ENCODE measurements at regions not wholly inside any gene's neighbourhood (a gene's known extent, or its start where the extent isn't known, plus 50 kb on each side); places are given as distances from the start of the nearest gene placed in this dataset.

DNA sequence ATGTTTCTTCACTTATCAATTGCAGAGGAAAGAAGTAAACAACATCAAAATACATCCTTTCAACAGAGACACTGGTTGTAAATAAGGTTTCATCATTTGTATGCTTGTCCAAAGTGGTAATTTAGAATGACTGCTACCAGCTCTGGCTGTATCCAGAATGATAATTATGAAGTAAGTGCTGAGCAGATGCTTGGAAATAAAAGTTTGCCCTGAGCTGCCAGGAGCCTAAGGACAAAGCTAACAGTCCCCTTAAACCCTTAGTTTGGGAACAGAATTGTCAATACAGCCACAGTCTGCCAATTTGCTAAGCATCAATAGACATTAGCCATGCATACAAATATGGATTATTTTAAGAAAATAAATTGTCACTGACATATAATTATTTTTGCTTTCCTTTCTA lies 147.0 kb upstream of the SLC13A1 start:
- Mint-ChIP-seq H3K27ac (no peak overlapping the region), H3K36me3 (ENCODE audit: low read depth) (no peaks in the 10 kb centered on the region), H3K9me3 (no peaks in the 10 kb centered on the region), H3K27me3 (ENCODE audit: insufficient read depth) (no peaks in the 10 kb centered on the region), H3K4me1 (no peaks in the 10 kb centered on the region), H3K4me3 (no peak overlapping the region)
- no peaks in the 10 kb centered on the region for H3K27me3 ChIP-seq (ENCODE audit: control insufficient read depth, insufficient read depth, low read length, poor library complexity, severe bottlenecking)
- H3K4me1 ChIP-seq (ENCODE audit: control insufficient read depth, insufficient read depth, low read length): no peaks in the 10 kb centered on the region
- no peak overlapping the region for H3K4me3 ChIP-seq (ENCODE audit: low read length)
- TF ChIP-seq CTCF (conservative IDR thresholded peaks at IDR 0.05): no peak
- H3K27ac ChIP-seq (ENCODE audit: low read depth, low read length): no peak overlapping the region
- H3K9ac ChIP-seq (ENCODE audit: extremely low read depth, low read length, poor library complexity, severe bottlenecking): no peak overlapping the region
- H3K9me3 ChIP-seq (ENCODE audit: control insufficient read depth, low read length): no peaks in the 10 kb centered on the region
- no peak for DNase-seq
- H3K36me3 ChIP-seq (ENCODE audit: control insufficient read depth, insufficient read depth, low read length): no peaks in the 10 kb centered on the region

GRCh38 chr7:123343611-123344010 lies 143.8 kb upstream of the SLC13A1 start:
- no peak overlapping the region for H3K4me3 Mint-ChIP-seq
- Histone ChIP-seq H3K9me3 (ENCODE audit: control insufficient read depth, low read length) (no peaks in the 10 kb centered on the region), H3K4me1 (ENCODE audit: control insufficient read depth, insufficient read depth, low read length) (no peaks in the 10 kb centered on the region), H3K36me3 (ENCODE audit: control insufficient read depth, insufficient read depth, low read length) (no peaks in the 10 kb centered on the region), H3K27ac (ENCODE audit: low read depth, low read length) (no peak overlapping the region), H3K9ac (ENCODE audit: extremely low read depth, low read length, poor library complexity, severe bottlenecking) (no peak overlapping the region), H3K4me3 (ENCODE audit: low read length) (no peak overlapping the region), H3K27me3 (ENCODE audit: control insufficient read depth, insufficient read depth, low read length, poor library complexity, severe bottlenecking) (no peaks in the 10 kb centered on the region)
- no peaks in the 10 kb centered on the region for H3K36me3 Mint-ChIP-seq (ENCODE audit: low read depth)
- no peak for DNase-seq
- TF ChIP-seq CTCF (conservative IDR thresholded peaks at IDR 0.05): no peak
- H3K27ac Mint-ChIP-seq: no peak overlapping the region
- no peaks in the 10 kb centered on the region for H3K4me1 Mint-ChIP-seq
- WGBS, 2 experiments (ENCODE audit: insufficient coverage in 1 of 2, insufficient read length in 1 of 2): 85% methylated on average over 1 of the region's 1 CpG; no CpG with 5 or more reads in 1 of the 2 experiments
- H3K27me3 Mint-ChIP-seq (ENCODE audit: insufficient read depth): no peaks in the 10 kb centered on the region
- H3K9me3 Mint-ChIP-seq: no peaks in the 10 kb centered on the region

GRCh38 chr7:123341102-123341501 lies 141.3 kb upstream of the SLC13A1 start:
- no peaks in the 10 kb centered on the region for H3K4me1 ChIP-seq (ENCODE audit: control insufficient read depth, insufficient read depth, low read length)
- no peak for TF ChIP-seq CTCF (conservative IDR thresholded peaks at IDR 0.05)
- Mint-ChIP-seq H3K4me3 (no peak overlapping the region), H3K36me3 (ENCODE audit: low read depth) (no peaks in the 10 kb centered on the region), H3K4me1 (no peaks in the 10 kb centered on the region), H3K27ac (no peak overlapping the region), H3K9me3 (no peaks in the 10 kb centered on the region), H3K27me3 (ENCODE audit: insufficient read depth) (no peaks in the 10 kb centered on the region)
- H3K36me3 ChIP-seq (ENCODE audit: control insufficient read depth, insufficient read depth, low read length): no peaks in the 10 kb centered on the region
- 93% methylated on average over 1 of the region's 1 CpG; no CpG with 5 or more reads in 1 of the 2 experiments for WGBS, 2 experiments (ENCODE audit: insufficient coverage in 1 of 2, insufficient read length in 1 of 2)
- no peak for DNase-seq
- H3K27me3 ChIP-seq (ENCODE audit: control insufficient read depth, insufficient read depth, low read length, poor library complexity, severe bottlenecking): no peaks in the 10 kb centered on the region
- no peaks in the 10 kb centered on the region for H3K9me3 ChIP-seq (ENCODE audit: control insufficient read depth, low read length)
- H3K27ac ChIP-seq (ENCODE audit: low read depth, low read length): no peak overlapping the region
- H3K4me3 ChIP-seq (ENCODE audit: low read length): no peak overlapping the region
- H3K9ac ChIP-seq (ENCODE audit: extremely low read depth, low read length, poor library complexity, severe bottlenecking): no peak overlapping the region

All from endodermal cell (in vitro differentiated cells).